ENCODE measurements at regions not wholly inside any gene's neighbourhood (a gene's known extent, or its start where the extent isn't known, plus 50 kb on each side); places are given as distances from the start of the nearest gene placed in this dataset.
"Not testable (repeated sequence)": the region's sequence is repeated elsewhere in the genome, so short reads cannot be mapped to it uniquely, and the experiment has no call there.

DNA sequence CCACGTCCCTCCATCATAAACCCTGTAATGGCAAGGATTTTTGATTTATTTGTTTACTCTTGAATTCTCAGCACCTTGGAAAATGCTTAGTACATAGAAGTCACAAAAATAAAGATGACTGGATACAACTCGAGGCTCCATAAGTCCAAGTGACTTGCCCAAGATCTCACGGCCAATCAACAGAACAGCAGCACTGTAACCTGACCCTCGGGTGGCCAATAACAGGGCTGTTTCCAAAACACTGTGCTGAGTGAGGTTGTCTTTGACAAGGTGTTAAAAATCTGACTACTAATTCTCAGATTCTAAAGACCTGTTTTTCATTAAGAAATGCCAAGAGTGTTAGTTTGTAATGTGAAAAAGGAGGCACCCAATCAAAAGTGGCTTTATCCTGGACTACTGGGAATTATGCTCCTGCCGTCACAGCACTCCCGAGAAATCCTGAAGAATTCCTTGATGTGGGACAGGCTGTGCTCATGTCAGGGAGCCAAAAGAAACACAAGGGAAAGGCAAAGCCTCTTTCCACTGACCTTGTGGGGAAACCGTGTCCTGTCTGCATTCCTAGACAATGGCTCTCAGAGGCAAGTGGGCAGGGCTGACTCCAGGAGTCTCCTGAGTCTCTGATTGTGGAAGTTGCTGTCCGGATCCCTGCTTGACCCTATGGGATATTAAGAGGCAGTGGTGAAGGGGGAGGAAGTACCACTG lies 204.7 kb upstream of the PELI2 start:
- no peak overlapping the region for H3K4me3 ChIP-seq (ENCODE audit: low read depth, low read length)
- TF ChIP-seq, protein P1, sequence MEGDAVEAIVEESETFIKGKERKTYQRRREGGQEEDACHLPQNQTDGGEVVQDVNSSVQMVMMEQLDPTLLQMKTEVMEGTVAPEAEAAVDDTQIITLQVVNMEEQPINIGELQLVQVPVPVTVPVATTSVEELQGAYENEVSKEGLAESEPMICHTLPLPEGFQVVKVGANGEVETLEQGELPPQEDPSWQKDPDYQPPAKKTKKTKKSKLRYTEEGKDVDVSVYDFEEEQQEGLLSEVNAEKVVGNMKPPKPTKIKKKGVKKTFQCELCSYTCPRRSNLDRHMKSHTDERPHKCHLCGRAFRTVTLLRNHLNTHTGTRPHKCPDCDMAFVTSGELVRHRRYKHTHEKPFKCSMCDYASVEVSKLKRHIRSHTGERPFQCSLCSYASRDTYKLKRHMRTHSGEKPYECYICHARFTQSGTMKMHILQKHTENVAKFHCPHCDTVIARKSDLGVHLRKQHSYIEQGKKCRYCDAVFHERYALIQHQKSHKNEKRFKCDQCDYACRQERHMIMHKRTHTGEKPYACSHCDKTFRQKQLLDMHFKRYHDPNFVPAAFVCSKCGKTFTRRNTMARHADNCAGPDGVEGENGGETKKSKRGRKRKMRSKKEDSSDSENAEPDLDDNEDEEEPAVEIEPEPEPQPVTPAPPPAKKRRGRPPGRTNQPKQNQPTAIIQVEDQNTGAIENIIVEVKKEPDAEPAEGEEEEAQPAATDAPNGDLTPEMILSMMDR (conservative IDR thresholded peaks at IDR 0.05; ENCODE audit: low read depth, low read length) = no peak
- DNase-seq (ENCODE audit: low read depth) = peak; percentile 27

DNA sequence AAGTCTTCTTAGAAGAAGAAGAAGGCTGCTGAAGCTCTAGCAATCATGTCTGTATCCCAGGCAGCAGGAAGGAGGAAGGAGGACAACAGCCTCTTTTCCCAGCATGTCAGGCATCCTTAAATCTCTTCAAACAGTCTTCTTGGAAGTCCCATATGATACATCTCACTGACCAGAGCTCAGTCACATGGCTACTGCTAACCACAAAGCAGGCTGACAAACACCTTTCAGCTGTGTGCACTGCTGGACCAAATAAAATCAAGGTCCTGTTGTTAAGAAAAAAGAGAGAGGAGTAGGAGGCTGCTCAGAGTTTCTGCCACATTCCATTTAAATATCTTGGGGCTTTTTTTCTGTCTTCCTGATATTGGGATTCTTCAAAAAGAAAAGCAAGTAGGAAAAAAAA lies 203.4 kb upstream of the PELI2 start:
- DNase-seq (ENCODE audit: low read depth) = peak; percentile 65
- no peak overlapping the region for H3K4me3 ChIP-seq (ENCODE audit: low read depth, low read length)
- TF ChIP-seq, protein P1 (conservative IDR thresholded peaks at IDR 0.05; ENCODE audit: low read depth, low read length) = no peak

DNA sequence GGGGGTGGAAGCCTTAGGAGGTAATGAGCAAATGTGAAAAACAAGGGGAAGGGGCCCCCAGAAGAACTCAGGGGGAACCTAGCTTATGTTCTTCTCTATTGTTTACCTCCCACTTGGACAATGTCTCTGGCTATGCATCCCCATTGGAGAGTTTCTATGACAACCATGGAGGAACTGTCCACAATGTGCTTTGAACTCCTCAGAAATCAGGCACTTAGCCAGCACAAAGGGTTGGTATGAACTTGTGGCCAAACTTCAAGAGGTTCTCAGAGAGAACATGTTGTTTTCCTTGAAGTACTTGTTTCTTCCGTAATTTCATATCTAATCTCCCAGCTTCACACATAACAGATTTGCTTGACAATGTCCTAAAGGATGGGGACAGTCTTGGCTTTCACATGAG lies 202.8 kb upstream of the PELI2 start:
- no peak for DNase-seq (ENCODE audit: low read depth)
- no peak overlapping the region for H3K4me3 ChIP-seq (ENCODE audit: low read depth, low read length)
- TF ChIP-seq, protein P1 (conservative IDR thresholded peaks at IDR 0.05; ENCODE audit: low read depth, low read length) = no peak

DNA sequence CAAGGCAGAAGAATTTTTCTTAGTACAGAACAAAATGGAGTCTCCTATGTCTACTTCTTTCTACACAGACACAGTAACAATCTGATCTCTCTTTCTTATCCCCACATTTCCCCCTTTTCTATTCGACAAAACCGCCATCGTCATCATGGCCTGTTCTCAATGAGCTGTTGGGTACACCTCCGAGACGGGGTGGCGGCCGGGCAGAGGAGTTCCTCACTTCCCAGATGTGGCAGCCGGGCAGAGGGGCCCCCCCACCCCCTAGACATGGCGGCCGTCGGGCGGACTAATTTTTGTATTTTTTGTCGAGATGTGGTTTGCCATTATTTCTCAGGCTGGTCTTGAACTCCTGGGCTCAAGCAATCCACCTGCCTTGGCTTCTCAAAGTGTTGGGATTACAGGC lies 198.4 kb upstream of the PELI2 start:
- DNase-seq (ENCODE audit: low read depth); H3K4me3 ChIP-seq (ENCODE audit: low read depth, low read length): not testable (repeated sequence)

DNA sequence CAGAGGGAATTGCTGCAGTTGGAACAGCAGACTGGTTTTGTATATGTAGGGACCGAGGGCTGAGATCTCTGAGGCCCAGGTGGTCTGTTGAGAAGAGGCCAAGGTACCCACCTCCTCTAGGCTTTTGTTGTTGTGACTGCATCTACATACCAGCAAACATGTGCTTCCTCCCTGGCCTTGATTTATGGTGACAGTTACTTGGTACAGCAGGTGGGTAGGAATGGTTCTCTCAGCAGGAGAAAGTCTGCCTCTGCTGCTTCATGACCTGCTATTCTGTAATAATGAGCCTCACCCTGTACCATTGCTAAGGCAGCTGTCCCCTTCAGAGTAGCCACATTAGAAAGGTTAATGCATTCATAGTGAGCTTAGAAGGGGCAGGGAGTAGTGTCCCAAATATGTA lies 196.7 kb upstream of the PELI2 start:
- no peak overlapping the region for H3K4me3 ChIP-seq (ENCODE audit: low read depth, low read length)
- TF ChIP-seq, protein P1 (conservative IDR thresholded peaks at IDR 0.05; ENCODE audit: low read depth, low read length) = no peak
- DNase-seq (ENCODE audit: low read depth) = no peak

DNA sequence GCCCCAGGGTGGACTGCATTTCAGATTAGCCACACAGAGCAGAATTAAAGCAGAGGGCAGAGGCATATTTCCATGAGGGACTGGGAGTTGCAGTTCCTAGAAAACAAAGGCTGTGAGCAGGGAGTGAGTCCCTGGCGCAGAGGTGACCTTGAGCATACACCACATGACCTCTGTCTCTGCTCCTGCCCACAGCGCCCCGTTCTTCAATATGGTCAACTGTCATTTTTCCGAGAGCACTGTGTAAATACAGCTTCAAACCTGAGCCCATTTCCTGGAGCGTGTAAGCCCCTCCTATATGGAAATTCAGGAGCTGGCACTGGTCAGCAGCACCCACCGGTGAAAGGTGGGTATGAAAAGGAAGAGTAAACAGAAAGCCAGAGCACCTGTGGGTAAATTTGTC lies 192.2 kb upstream of the PELI2 start:
- TF ChIP-seq, protein P1 (conservative IDR thresholded peaks at IDR 0.05; ENCODE audit: low read depth, low read length) = no peak
- no peak overlapping the region for H3K4me3 ChIP-seq (ENCODE audit: low read depth, low read length)
- DNase-seq (ENCODE audit: low read depth) = no peak

DNA sequence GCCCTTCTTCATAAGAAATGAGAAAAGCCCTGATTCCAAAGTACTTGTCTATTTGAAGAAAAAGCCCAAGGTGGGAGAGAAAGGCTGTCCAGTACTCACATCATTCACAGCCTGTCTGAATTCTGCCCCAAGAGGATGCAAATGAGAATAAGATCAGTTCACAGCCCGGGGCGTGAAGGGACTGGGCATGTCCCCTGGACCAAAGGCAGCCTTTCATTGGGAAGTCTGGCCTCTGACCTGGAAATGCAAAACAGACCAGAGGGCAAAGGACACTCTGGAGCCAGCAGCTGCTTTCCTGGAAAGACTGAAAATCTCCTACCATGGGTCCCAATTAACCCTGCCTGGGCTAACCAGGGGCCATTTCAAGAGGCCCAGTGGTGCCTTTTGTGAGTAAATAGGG lies 191.2 kb upstream of the PELI2 start:
- no peak overlapping the region for H3K4me3 ChIP-seq (ENCODE audit: low read depth, low read length)
- TF ChIP-seq, protein P1 (conservative IDR thresholded peaks at IDR 0.05; ENCODE audit: low read depth, low read length) = peak; percentile 5
- no peak for DNase-seq (ENCODE audit: low read depth)

Data from epithelial cell of proximal tubule (primary cell).